NCI-H2081 treated with DMSO at 0.1 percent for 48 hours (cell line): ENCODE measurements at regions not wholly inside any gene's neighbourhood (a gene's known extent, or its start where the extent isn't known, plus 50 kb on each side); places are given as distances from the start of the nearest gene placed in this dataset.

Source experiments
- DNase-seq: peaks from one replicate; lab custom pipeline; 2025; lab: John Stamatoyannopoulos, UW

- DNase-seq, result no peak
Measured at GRCh38 chr18:60980422-60981005, 352.7 kb upstream of the CDH20 start.

GRCh38 chr18:60981682-60982328, 351.4 kb upstream of the CDH20 start:
- no peak for DNase-seq

- DNase-seq, result no peak
Measured at GRCh38 chr18:60982329-60982695, 350.9 kb upstream of the CDH20 start.

- DNase-seq, result no peak
Measured at GRCh38 chr18:60982928-60983327, 350.3 kb upstream of the CDH20 start.

- DNase-seq, result no peak
Measured at GRCh38 chr18:60984510-60984909, 348.7 kb upstream of the CDH20 start.

- no peak for DNase-seq
Measured at GRCh38 chr18:60987963-60988362, 345.3 kb upstream of the CDH20 start.

GRCh38 chr18:60996326-60996725, 336.9 kb upstream of the CDH20 start:
- DNase-seq, result no peak

- no peak for DNase-seq
Measured at GRCh38 chr18:60996822-60997221, 336.4 kb upstream of the CDH20 start.

GRCh38 chr18:61001138-61001537, 332.1 kb upstream of the CDH20 start:
- no peak for DNase-seq

- no peak for DNase-seq
Measured at GRCh38 chr18:61006687-61007224, 326.5 kb upstream of the CDH20 start.

- DNase-seq, result no peak
Measured at GRCh38 chr18:61019338-61020301, 313.6 kb upstream of the CDH20 start.

GRCh38 chr18:61025596-61025995, 307.6 kb upstream of the CDH20 start:
- no peak for DNase-seq

GRCh38 chr18:61031626-61032025, 301.6 kb upstream of the CDH20 start:
- DNase-seq, result no peak

- no peak for DNase-seq
Measured at GRCh38 chr18:61034580-61034979, 298.6 kb upstream of the CDH20 start.

- no peak for DNase-seq
Measured at GRCh38 chr18:61039251-61039650, 294.0 kb upstream of the CDH20 start.

- no peak for DNase-seq
Measured at GRCh38 chr18:61047794-61048193, 285.4 kb upstream of the CDH20 start.

- DNase-seq, result no peak
Measured at GRCh38 chr18:61057443-61057842, 275.8 kb upstream of the CDH20 start.

- DNase-seq, result no peak
Measured at GRCh38 chr18:61062258-61062657, 271.0 kb upstream of the CDH20 start.

- peak; percentile 76 for DNase-seq
Measured at GRCh38 chr18:61064911-61065310, 268.3 kb upstream of the CDH20 start.

GRCh38 chr18:61076986-61077385, 256.2 kb upstream of the CDH20 start:
- peak; percentile 64 for DNase-seq

GRCh38 chr18:61079714-61080113, 253.5 kb upstream of the CDH20 start:
- DNase-seq, result no peak

- DNase-seq, result no peak
Measured at GRCh38 chr18:61080954-61081528, 252.2 kb upstream of the CDH20 start.
